ENCODE measurements at regions not wholly inside any gene's neighbourhood (a gene's known extent, or its start where the extent isn't known, plus 50 kb on each side); places are given as distances from the start of the nearest gene placed in this dataset.

GRCh38 chr2:221337957-221338685 is 234.0 kb downstream of the EPHA4 start:
- Histone ChIP-seq H3K4me1 (no peaks in the 10 kb centered on the region), H3K4me3 (no peak overlapping the region), H3K9ac (no peak overlapping the region), H3K9me3 (replicated peaks in 1 of 11) (peaks cover 0 to under 1% (median 0%) of the 10 kb centered on the region in 11 experiments; a peak in 1 of 22 replicates), H3K4me2 (no peak overlapping the region), H3K27me3 (no peaks in the 10 kb centered on the region), H4K20me1 (no peaks in the 10 kb centered on the region), H3K27ac (no peak overlapping the region), H3K36me3 (no peaks in the 10 kb centered on the region)
- TF ChIP-seq Cebpa-rat (IDR thresholded peaks at IDR 0.05): no peak

DNA sequence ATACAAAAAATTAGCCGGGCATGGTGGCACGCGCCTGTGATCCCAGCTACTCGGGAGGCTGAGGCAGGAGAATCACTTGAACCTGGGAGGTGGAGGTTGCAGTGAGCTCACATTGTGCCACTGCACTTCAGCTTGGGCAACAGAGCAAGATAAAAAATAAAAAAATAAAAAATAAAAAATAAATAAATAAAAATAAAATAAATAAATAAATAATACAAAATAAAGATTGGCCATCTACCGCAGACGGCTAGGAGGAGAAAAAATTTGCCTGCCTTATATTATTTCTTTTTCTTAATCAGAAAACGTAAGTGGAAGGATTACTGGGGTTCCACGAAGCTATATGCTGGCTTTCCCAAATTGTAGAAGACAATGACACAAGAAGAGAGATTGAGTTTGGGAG is 229.7 kb downstream of the EPHA4 start:
- Histone ChIP-seq H3K27ac (no peak overlapping the region), H3K4me2 (no peak overlapping the region), H4K20me1 (no peaks in the 10 kb centered on the region), H3K4me1 (0 out of 20 replicates have a peak, but pooled peaks cover 0 to under 1% (median 0%) of the 10 kb centered on the region in 10 experiments), H3K36me3 (no peaks in the 10 kb centered on the region), H3K9me3 (replicated peaks in 1 of 11) (no peaks in the 10 kb centered on the region), H3K27me3 (no peaks in the 10 kb centered on the region), H3K9ac (no peak overlapping the region), H3K4me3 (no peak overlapping the region)
- no peak for TF ChIP-seq Cebpa-rat (IDR thresholded peaks at IDR 0.05)

DNA sequence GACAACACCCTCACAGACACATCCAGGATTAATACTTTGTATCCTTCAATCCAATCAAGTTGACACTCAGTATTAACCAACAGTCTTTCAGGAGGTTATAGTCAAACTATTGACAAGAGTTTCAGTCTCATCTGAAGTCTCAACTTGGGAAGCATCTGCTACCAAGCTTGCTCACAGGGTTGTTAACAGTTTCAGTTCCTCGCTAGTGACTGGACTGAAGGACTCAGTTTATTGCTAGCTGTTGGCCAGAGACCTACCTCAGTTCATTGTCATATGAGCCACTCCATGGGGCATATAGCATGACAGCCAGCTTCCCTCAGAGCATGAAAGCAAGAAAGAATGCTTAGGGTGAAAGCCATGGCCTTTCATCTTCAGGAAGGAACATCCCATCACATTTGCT is 228.6 kb downstream of the EPHA4 start:
- H4K20me1 ChIP-seq: no peaks in the 10 kb centered on the region
- H3K4me1 ChIP-seq: 0 out of 20 replicates have a peak, but pooled peaks cover 0 to 3% (median 0%) of the 10 kb centered on the region in 10 experiments
- H3K27ac ChIP-seq: no peak overlapping the region
- no peaks in the 10 kb centered on the region for H3K36me3 ChIP-seq
- H3K4me2 ChIP-seq: no peak overlapping the region
- H3K9ac ChIP-seq: no peak overlapping the region
- H3K4me3 ChIP-seq: no peak overlapping the region
- H3K9me3 ChIP-seq (replicated peaks in 1 of 11): no peaks in the 10 kb centered on the region
- no peaks in the 10 kb centered on the region for H3K27me3 ChIP-seq
- TF ChIP-seq Cebpa-rat (IDR thresholded peaks at IDR 0.05): no peak

- Histone ChIP-seq H3K27ac (no peak overlapping the region), H3K27me3 (no peaks in the 10 kb centered on the region), H4K20me1 (no peaks in the 10 kb centered on the region), H3K9me3 (replicated peaks in 1 of 11) (no peaks in the 10 kb centered on the region), H3K4me3 (no peak overlapping the region), H3K36me3 (no peaks in the 10 kb centered on the region), H3K4me1 (0 out of 20 replicates have a peak, but pooled peaks cover 0 to 3% (median 0%) of the 10 kb centered on the region in 10 experiments), H3K9ac (no peak overlapping the region), H3K4me2 (no peak overlapping the region)
- TF ChIP-seq Cebpa-rat (IDR thresholded peaks at IDR 0.05): no peak
Measured at GRCh38 chr2:221345516-221345915, 226.6 kb downstream of the EPHA4 start.

DNA sequence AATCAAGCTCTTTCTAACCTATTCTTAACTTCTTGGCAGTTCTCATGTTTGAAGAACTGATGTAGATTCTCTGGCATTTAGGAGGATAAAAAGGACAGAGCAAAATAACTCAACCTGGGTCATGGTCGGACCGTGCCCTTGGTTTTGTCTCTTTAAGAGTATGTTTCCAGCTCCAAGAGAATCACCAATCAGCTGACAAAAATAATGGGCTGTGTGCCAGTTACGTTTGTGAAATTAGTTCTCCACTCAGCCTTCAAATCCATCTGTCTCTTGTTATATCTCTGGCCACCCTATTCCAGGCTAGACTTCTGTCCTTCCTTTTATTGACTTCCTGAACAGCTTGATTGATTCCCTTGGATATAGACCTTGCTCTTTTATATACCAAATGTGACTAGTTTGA is 225.7 kb downstream of the EPHA4 start:
- 0 out of 20 replicates have a peak, but pooled peaks cover 0 to 3% (median 0%) of the 10 kb centered on the region in 10 experiments for H3K4me1 ChIP-seq
- no peak for TF ChIP-seq Cebpa-rat (IDR thresholded peaks at IDR 0.05)
- H3K27ac ChIP-seq: no peak overlapping the region
- H4K20me1 ChIP-seq: no peaks in the 10 kb centered on the region
- H3K27me3 ChIP-seq: no peaks in the 10 kb centered on the region
- no peak overlapping the region for H3K4me2 ChIP-seq
- no peaks in the 10 kb centered on the region for H3K36me3 ChIP-seq
- H3K9ac ChIP-seq: no peak overlapping the region
- no peaks in the 10 kb centered on the region for H3K9me3 ChIP-seq (replicated peaks in 1 of 11)
- no peak overlapping the region for H3K4me3 ChIP-seq

DNA sequence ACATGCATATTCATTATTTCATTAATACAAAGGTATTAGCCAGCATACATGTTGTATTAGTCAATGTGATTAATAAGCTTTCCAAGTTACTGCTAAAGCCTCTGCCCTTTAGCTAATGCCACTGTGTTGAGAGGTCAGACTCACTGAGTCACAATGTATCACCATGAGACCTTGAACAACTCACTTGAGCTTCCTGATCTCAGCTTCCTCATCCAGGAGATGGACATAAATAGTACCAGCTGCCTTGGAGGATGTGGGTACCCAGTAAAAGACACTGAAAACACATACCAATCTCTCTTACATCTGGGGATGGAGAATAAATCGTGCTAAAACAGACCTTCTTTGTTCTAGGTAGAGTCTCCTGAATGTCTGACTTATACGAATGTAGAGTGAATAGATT is 224.6 kb downstream of the EPHA4 start:
- Histone ChIP-seq H3K36me3 (no peaks in the 10 kb centered on the region), H3K27me3 (no peaks in the 10 kb centered on the region), H3K9me3 (replicated peaks in 1 of 11) (no peaks in the 10 kb centered on the region), H3K4me2 (no peak overlapping the region), H4K20me1 (no peaks in the 10 kb centered on the region), H3K9ac (no peak overlapping the region), H3K27ac (no peak overlapping the region), H3K4me3 (no peak overlapping the region), H3K4me1 (0 out of 20 replicates have a peak, but pooled peaks cover 0 to 3% (median 0%) of the 10 kb centered on the region in 10 experiments)
- TF ChIP-seq Cebpa-rat (IDR thresholded peaks at IDR 0.05): no peak

DNA sequence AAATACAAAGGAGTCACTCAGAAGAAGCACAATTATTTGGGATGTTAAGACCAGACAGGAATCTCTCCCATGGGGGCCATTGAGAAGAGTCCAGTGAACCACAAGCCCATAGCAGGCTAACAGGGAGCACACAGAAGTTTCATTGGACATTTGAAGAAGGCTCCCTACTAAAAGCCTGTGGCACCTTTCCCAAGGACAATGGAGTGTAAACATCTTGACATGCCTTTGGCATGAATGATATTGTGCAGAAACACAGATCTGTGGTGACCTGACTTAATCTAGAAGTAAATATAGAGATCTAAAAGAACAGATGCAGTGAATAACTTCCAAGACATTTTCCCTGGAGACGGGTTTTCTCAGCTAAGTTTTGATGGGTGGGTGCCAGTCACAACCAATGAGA is 221.5 kb downstream of the EPHA4 start:
- Histone ChIP-seq H3K27me3 (no peaks in the 10 kb centered on the region), H3K4me3 (no peak overlapping the region), H3K9ac (no peak overlapping the region), H3K27ac (no peak overlapping the region), H3K9me3 (replicated peaks in 1 of 11) (no peaks in the 10 kb centered on the region), H3K36me3 (no peaks in the 10 kb centered on the region), H3K4me1 (0 out of 20 replicates have a peak, but pooled peaks cover 0 to 3% (median 0%) of the 10 kb centered on the region in 10 experiments), H4K20me1 (no peaks in the 10 kb centered on the region), H3K4me2 (no peak overlapping the region)
- TF ChIP-seq Cebpa-rat (IDR thresholded peaks at IDR 0.05): no peak

- TF ChIP-seq Cebpa-rat (IDR thresholded peaks at IDR 0.05): no peak
- H3K4me2 ChIP-seq: no peak overlapping the region
- no peaks in the 10 kb centered on the region for H3K4me1 ChIP-seq
- H3K27me3 ChIP-seq: no peaks in the 10 kb centered on the region
- no peaks in the 10 kb centered on the region for H4K20me1 ChIP-seq
- no peaks in the 10 kb centered on the region for H3K36me3 ChIP-seq
- H3K9ac ChIP-seq: no peak overlapping the region
- H3K9me3 ChIP-seq (replicated peaks in 1 of 11): no peaks in the 10 kb centered on the region
- H3K4me3 ChIP-seq: no peak overlapping the region
- no peak overlapping the region for H3K27ac ChIP-seq
Measured at GRCh38 chr2:221353201-221353600, 218.9 kb downstream of the EPHA4 start.

GRCh38 chr2:221360312-221360711 is 211.8 kb downstream of the EPHA4 start:
- Histone ChIP-seq H3K9ac (no peak overlapping the region), H3K4me2 (no peak overlapping the region), H3K4me1 (no peaks in the 10 kb centered on the region), H3K9me3 (replicated peaks in 1 of 11) (no peaks in the 10 kb centered on the region), H3K27ac (no peak overlapping the region), H4K20me1 (no peaks in the 10 kb centered on the region), H3K4me3 (no peak overlapping the region), H3K36me3 (no peaks in the 10 kb centered on the region), H3K27me3 (no peaks in the 10 kb centered on the region)
- no peak for TF ChIP-seq Cebpa-rat (IDR thresholded peaks at IDR 0.05)

DNA sequence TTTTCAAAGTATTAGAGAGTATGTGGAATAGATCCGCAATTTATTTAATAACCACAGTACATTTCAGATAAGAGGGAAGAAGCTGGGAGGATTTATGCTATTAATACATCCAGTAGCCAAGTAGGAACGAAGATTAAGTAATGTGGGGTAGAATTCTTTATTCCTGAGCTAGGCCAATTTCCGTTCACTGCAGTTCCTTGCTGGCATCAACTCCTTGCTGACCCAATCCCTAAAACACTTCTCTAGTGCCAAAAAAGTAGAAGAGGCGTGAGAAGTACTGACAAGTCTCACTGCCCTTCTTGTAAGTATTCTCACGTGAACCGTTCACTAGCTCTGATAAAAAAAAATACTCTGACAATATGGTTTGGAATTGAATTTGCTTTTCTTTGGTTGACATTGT is 211.4 kb downstream of the EPHA4 start:
- Histone ChIP-seq H4K20me1 (no peaks in the 10 kb centered on the region), H3K9me3 (replicated peaks in 1 of 11) (no peaks in the 10 kb centered on the region), H3K27me3 (no peaks in the 10 kb centered on the region)

More for the DNA sequence above, 211.4 kb downstream of the EPHA4 start:
- H3K4me2 ChIP-seq: no peak overlapping the region
- H3K4me3 ChIP-seq: no peak overlapping the region
- H3K4me1 ChIP-seq: no peaks in the 10 kb centered on the region
- no peak for TF ChIP-seq Cebpa-rat (IDR thresholded peaks at IDR 0.05)
- no peak overlapping the region for H3K9ac ChIP-seq
- no peak overlapping the region for H3K27ac ChIP-seq
- H3K36me3 ChIP-seq: no peaks in the 10 kb centered on the region
